ENCODE measurements at regions not wholly inside any gene's neighbourhood (a gene's known extent, or its start where the extent isn't known, plus 50 kb on each side); places are given as distances from the start of the nearest gene placed in this dataset.

DNA sequence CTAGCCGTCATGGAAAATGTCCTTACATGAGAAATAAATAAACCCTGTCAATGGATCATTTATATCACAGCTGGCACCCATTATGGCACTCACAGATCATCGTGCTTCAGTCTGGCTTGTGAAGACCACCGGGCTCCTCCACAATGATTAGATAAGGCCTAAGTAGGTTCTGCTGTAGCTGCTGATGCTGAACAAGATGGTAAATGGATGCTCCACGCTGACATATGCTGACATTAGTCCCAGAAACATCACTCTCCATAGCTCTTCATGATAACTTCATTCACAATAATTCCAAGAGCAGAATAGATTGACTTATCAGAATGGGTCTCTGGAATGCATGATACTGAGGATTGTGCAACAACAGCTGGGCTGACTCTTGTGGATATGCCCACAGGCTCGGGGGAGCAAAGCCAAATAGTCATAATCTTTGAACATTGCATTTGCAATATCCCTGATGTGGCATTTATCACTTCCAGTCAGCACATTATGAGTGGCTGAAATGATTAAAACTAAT, 63.8 kb upstream of the RXFP2 start:
- DNase-seq (ENCODE audit: low read depth in 4 of 4, low spot score in 1 of 4): no peak

DNA sequence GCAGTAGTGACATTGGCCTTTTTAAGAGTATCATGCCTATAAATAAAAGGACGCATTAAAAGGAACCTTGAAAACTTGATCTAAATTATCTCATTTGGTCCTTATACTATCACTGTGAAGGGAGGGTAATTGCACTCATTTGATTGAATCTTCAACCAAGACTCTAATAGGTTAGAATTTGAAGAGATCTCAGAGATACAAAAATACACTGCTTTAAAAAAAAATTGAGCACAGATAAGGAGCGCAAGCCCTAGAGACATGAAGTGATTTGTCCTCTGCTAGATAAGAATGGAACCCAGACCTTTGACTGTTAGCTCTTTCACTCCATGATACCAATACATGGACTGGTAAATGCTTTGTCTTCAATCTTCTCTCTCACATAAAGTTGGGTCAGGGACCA, 58.2 kb upstream of the RXFP2 start:
- no peak for DNase-seq (ENCODE audit: low read depth in 4 of 4, low spot score in 1 of 4)

DNA sequence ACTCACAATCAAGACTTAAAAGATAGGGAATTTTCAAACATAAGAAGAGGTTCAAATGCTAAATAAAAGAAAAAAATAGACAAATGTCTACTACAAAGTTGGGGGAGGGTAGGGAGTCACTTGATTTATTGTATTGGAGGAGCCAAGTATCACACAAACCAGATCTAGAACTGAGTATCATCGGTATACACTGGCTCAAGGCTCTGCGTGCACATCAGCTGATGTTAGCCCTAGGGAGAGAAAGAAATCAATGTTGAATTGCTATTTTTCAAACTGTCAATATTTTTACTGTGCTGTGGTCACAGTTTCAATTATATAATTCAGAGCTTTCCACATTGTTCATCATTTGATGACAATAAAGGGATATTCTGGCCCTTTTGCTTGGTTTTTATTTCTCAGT, 54.9 kb upstream of the RXFP2 start:
- no peak for DNase-seq (ENCODE audit: low read depth in 4 of 4, low spot score in 1 of 4)

DNA sequence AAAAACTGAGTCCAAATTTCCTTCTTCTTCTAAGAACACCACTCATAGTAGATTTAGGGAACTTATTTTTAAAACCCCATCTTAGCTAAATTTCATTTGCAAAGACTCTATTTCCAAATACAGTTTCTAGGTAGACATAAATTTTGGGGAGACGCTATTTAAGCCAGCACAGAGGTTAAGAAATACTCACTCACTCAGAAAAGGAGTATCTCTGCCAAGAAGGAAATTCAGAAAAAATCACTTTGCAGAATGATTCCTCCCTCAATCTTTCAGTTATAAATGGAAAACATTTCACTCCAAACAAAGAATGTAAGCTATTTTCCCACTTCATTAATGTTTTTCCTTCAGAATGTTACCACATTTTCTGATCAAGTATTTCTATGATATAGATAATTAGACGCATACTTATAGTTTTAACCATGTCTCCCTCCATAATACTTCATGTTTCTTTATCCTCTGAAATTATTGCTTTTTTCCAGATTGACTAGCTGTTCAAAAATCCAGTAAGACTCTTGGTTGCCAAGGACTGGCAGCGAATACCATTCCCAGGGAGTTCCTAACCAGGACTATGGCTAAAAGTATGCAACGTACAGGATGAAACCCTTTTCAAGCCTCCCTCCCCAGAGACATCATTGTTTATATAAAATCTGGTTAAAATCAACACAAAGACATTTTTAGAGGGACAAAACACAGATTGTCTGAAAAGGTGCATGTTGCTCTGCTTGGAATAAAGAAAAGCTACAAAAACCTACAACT, 52.5 kb upstream of the RXFP2 start:
- DNase-seq (ENCODE audit: low read depth in 4 of 4, low spot score in 1 of 4): no peak

Measured in stimulated activated CD4-positive, alpha-beta T cell treated with anti-CD3 and anti-CD28 coated beads, Interleukin-1b, Interleukin-23, amount 100 ng/mL, for 24 hours (primary cell).